ENCODE measurements at regions not wholly inside any gene's neighbourhood (a gene's known extent, or its start where the extent isn't known, plus 50 kb on each side); places are given as distances from the start of the nearest gene placed in this dataset.

DNA sequence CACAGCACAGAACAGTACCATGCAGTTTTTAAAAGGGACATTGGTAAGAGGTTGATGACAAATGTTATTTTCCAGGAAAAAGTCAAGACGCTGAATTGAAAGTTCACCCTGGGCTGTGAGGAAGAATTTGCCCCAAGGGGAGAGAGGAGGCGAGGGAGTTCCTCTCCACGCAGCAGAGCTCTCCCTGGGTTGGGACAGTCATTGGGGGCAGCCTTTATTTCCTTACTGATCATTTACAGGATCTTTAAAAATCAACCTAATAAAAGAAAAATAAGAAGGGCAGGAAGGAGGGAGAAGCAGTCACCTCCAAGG is 49.9 kb upstream of the WNT7B start:
- DNase-seq (ENCODE audit: low spot score): no peak
- TF ChIP-seq, protein P1, sequence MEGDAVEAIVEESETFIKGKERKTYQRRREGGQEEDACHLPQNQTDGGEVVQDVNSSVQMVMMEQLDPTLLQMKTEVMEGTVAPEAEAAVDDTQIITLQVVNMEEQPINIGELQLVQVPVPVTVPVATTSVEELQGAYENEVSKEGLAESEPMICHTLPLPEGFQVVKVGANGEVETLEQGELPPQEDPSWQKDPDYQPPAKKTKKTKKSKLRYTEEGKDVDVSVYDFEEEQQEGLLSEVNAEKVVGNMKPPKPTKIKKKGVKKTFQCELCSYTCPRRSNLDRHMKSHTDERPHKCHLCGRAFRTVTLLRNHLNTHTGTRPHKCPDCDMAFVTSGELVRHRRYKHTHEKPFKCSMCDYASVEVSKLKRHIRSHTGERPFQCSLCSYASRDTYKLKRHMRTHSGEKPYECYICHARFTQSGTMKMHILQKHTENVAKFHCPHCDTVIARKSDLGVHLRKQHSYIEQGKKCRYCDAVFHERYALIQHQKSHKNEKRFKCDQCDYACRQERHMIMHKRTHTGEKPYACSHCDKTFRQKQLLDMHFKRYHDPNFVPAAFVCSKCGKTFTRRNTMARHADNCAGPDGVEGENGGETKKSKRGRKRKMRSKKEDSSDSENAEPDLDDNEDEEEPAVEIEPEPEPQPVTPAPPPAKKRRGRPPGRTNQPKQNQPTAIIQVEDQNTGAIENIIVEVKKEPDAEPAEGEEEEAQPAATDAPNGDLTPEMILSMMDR (IDR thresholded peaks at IDR 0.05; ENCODE audit: extremely low read depth, missing control alignments): no peak

DNA sequence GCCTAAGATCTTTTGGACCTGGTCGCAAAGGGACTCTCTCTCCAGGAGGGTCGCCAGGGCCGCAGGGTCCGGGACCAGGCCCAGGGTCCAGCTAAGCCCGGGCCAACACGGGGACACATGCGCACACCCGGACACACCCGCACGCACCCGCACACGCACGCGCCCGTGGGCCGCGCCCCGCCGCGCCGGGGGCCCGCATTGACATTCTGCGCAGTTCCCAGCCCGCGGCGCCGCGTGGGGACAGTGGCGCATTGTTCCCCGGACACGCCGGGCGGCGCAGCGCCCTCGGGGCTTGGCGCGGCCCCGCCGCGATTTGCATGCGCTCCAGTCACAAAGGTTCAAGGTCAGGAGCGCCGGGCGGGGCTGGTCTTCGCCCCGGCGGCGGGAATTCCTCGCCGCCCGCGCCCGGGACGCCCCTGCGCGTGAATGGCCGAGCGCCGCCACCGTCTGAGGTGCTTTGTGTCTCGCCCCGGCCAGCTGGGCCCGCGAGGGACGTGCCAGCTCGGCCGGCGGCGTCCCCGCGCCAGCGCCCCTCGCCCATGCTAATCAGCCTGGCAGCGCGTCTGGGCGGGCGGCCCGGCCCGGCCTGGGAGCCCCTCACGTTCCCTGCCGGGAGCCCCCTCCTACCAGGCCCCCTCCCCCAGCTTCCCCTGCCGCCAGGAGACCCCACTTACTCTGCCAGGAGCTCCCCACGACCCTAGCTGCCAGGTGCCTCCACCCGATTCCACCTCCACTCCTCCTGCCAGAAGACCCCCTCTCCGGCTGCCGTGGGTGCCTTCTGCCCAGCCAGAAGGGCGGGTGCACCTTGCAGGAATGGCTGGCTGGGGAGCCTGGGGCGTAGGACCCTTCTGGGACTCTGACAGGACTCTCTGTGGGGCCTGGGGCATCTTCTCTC is 50.5 kb upstream of the WNT7B start:
- no peak for DNase-seq (ENCODE audit: low spot score)
- TF ChIP-seq, protein P1 (IDR thresholded peaks at IDR 0.05; ENCODE audit: extremely low read depth, missing control alignments): no peak

DNA sequence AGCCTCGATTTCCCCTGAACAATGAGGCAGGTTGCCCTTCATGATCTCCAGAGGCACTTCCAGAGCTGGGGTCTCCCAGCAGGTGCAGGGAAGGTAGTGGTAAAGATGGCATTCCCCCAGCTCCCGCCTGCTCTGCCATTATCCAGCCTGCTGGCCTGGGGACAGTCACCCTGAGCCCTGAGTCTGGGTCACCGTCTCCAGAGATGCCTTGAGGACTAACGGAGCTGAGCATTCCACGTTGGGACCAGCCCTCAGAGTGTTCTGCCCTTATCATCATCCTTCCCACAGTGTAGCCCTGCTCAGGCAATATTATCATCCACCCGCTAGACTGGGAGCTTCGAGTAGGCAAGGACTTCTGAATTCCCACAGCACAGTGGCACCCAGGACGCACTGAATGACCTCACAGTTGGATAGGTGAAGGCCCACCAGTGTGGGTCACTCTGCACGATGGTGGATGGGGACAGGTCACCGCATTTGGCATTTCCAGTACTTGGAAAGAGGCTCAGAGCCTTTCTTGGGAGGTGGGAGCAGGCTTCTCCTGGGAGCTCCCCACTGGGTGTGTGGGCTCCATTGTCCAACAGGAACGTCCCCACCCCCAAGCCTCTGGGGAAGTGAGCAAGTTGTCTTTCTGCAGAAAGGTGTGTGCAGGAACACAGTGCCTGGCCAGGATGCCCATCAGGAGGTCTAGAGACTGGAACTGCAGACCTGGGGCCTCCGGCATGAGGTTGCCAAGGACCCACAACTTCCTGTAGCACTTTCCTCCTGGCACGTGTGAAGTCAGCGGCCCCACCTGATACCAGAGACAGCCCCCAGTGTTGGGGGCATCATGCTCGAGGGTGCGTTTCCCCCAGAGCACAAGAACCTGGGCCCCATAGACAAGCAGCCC is 51.4 kb upstream of the WNT7B start:
- DNase-seq (ENCODE audit: low spot score): no peak
- TF ChIP-seq, protein P1 (IDR thresholded peaks at IDR 0.05; ENCODE audit: extremely low read depth, missing control alignments): no peak

DNA sequence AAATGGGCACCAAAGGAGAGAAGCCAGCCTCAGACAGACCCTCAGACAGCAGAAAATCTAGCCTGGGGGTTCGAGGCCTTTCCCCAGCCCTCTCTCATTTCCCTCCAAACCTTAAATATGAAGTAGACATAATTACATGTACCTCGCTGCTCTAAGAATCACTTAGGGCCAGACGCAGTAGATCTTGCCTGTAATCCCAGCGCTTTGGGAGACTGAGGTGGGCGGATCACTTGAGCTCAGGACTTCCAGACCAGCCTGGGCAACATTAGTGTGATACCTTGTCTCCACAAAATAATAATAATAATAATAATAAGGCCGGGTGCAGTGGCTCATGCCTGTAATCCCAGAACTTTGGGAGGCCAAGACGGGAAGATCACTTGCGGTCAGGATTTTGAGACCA is 52.1 kb upstream of the WNT7B start:
- TF ChIP-seq, protein P1 (IDR thresholded peaks at IDR 0.05; ENCODE audit: extremely low read depth, missing control alignments): no peak
- no peak for DNase-seq (ENCODE audit: low spot score)

DNA sequence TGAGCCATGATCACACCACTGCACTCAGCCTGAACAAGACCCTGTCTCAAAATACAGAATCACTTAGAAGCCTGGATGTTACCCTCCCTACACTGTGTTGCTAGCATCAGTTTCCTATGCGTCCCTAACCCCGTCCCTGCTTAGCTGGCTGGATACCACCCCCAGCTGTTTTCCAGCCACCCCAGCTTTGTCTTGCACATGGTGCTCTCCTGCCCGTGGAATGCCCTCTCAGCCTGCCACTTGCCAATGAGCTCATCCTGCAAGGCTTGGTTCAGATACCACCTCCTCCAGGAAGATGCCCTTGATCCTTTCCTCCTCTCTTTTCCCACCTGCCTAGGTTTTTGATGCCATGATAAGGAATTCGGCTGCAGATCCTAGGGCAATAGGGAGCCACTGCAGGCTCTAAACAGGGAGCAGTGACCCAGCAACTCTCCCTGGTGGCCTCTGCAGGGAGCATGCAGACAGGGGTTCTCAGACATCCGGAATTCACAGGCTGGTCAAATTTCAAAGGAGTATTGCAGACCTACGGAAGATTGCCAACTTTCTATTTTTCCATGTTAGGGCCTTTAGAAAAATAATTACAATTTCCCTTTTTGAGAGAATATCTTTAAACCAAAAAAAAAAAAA is 52.7 kb upstream of the WNT7B start:
- TF ChIP-seq, protein P1 (IDR thresholded peaks at IDR 0.05; ENCODE audit: extremely low read depth, missing control alignments): no peak
- no peak for DNase-seq (ENCODE audit: low spot score)

DNA sequence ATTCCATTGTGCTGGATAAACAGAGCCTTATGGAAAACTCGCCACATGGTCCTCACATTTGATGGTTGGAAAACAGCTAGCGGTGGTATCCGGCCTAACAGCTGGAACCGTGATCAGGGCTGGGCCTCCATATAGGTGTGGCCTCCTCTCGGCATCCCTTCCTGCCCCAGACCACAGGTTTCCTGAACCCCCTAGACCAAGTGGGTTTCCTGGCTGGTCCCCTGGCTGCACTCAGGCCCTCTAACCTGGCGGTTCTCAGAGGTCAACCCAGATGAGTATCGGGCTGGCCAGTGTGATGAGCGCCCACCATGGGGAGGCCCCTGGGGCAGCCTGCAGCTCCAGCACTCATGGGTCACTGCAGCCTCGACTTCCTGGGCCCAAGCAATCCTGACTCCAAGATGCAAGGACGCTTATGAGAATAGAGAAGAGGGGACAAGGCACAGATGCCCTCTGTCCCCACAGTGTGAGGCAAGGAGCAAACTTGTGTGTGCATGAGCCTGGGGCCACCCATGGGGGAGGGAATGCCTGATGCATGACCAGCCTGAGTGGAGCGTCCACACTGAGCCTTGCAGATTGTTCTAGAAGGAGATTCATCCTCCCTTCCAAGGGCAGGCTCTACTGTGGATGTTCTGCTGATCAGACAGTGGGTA is 53.4 kb upstream of the WNT7B start:
- TF ChIP-seq, protein P1 (IDR thresholded peaks at IDR 0.05; ENCODE audit: extremely low read depth, missing control alignments): no peak
- DNase-seq (ENCODE audit: low spot score): no peak

Measured in GM20000 (cell line).